ENCODE measurements at regions not wholly inside any gene's neighbourhood (a gene's known extent, or its start where the extent isn't known, plus 50 kb on each side); places are given as distances from the start of the nearest gene placed in this dataset.
A peak's percentile ranks its signal among the peaks of the same experiment; 100 is the strongest.

DNA sequence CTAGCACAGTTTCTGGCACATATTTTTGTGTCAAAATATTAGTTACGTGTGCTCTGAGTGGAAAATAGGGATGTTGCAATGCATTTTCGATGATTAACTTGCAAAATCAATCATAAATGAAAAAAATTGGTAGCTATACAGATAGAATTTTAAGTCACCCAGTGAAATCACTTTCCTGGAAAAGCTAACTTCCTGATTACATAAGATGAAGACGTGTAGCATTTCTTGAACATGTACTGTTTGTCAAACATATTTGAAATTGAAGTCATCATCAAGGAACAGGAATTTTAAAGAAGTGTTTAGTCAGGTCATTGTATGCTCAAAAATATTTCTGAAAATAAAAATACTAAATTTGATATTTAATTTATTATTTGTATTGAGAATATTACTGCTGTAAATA is 977.7 kb downstream of the PLOD2 start:
- no peak for TF ChIP-seq CTCF (conservative IDR thresholded peaks at IDR 0.05)

DNA sequence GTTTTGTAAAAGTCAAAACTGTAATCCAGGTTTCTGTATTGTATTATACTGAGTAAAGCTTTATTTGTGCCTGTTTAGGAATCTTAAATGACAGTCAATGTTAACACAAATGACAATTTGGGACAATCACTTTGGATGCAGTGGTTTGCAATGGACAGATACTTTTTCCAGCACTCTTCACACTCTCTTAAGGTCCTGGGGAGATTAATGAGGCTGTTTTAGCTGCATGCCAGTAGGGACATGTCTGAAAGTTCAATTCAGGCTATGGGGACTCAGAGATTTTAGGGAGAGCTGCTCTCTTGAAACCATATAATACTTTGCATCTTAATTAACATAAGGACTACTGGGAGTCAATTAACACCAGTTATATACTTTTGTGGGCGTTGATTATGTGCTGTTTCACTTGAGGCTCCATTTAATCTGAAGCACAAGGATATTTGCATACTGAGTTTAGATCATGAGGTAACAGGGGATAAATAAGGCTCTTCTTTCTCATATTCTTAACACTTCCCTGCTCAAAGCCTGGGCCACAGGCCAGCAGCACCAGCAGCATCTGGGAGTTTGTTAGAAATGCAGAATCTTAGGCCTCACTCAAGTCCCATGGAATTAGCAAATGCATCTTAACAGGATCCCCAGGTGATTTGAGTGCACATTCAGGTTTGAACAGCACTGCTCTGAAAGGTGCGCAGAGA is 972.8 kb downstream of the PLOD2 start:
- peaks cover 17% of the 10 kb centered on the region for H3K4me1 Mint-ChIP-seq
- Histone ChIP-seq H3K9me3 (ENCODE audit: control insufficient read depth, low read length) (peaks cover 9% of the 10 kb centered on the region), H3K4me3 (ENCODE audit: low read length) (no peak overlapping the region), H3K9ac (ENCODE audit: extremely low read depth, low read length, poor library complexity, severe bottlenecking) (no peak overlapping the region), H3K27me3 (ENCODE audit: control insufficient read depth, insufficient read depth, low read length, poor library complexity, severe bottlenecking) (no peaks in the 10 kb centered on the region), H3K36me3 (ENCODE audit: control insufficient read depth, insufficient read depth, low read length) (no peaks in the 10 kb centered on the region), H3K27ac (ENCODE audit: low read depth, low read length) (no peak overlapping the region), H3K4me1 (ENCODE audit: control insufficient read depth, insufficient read depth, low read length) (peaks cover 9% of the 10 kb centered on the region)
- no peak overlapping the region for H3K4me3 Mint-ChIP-seq
- H3K27ac Mint-ChIP-seq: no peak overlapping the region
- H3K9me3 Mint-ChIP-seq: no peaks in the 10 kb centered on the region
- peak; percentile 43 for DNase-seq
- H3K27me3 Mint-ChIP-seq (ENCODE audit: insufficient read depth): no peaks in the 10 kb centered on the region
- no peak for TF ChIP-seq CTCF (conservative IDR thresholded peaks at IDR 0.05)
- WGBS, 2 experiments (ENCODE audit: insufficient coverage in 1 of 2, insufficient read length in 1 of 2): 96% methylated on average over 2 of the region's 2 CpGs; no CpG with 5 or more reads in 1 of the 2 experiments
- no peaks in the 10 kb centered on the region for H3K36me3 Mint-ChIP-seq (ENCODE audit: low read depth)

More for the DNA sequence above, 977.7 kb downstream of the PLOD2 start:
- Histone ChIP-seq H3K4me1 (ENCODE audit: control insufficient read depth, insufficient read depth, low read length) (peaks cover 4% of the 10 kb centered on the region), H3K9ac (ENCODE audit: extremely low read depth, low read length, poor library complexity, severe bottlenecking) (no peak overlapping the region), H3K27me3 (ENCODE audit: control insufficient read depth, insufficient read depth, low read length, poor library complexity, severe bottlenecking) (no peaks in the 10 kb centered on the region), H3K9me3 (ENCODE audit: control insufficient read depth, low read length) (no peaks in the 10 kb centered on the region), H3K36me3 (ENCODE audit: control insufficient read depth, insufficient read depth, low read length) (no peaks in the 10 kb centered on the region), H3K4me3 (ENCODE audit: low read length) (no peak overlapping the region), H3K27ac (ENCODE audit: low read depth, low read length) (no peak overlapping the region)
- no peaks in the 10 kb centered on the region for H3K27me3 Mint-ChIP-seq (ENCODE audit: insufficient read depth)
- no peak overlapping the region for H3K4me3 Mint-ChIP-seq
- no peaks in the 10 kb centered on the region for H3K36me3 Mint-ChIP-seq (ENCODE audit: low read depth)
- DNase-seq: no peak
- no peak overlapping the region for H3K27ac Mint-ChIP-seq
- no peaks in the 10 kb centered on the region for H3K9me3 Mint-ChIP-seq
- WGBS, 2 experiments (ENCODE audit: insufficient coverage in 1 of 2, insufficient read length in 1 of 2): 93 to 100% methylated on average over 1 to 3 of the region's 3 CpGs
- H3K4me1 Mint-ChIP-seq: peaks cover 19% of the 10 kb centered on the region

DNA sequence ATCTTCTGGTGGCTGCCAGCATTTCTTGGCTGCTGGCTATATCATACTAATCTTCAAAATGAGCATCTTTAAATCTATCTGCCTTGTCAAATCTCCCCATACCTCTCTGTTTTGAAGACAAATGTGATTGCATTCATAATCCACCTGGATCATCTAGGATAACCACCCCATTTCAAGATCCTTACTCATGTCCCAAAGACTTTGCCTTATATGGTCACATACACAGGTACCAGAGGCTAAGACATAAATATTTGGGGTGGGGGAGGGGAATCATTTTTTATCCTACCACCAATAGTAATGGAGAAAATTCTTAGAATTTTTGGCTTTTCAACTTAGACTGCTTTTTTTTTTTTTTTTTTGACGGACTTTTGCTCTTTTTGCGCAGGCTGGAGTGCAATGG is 970.8 kb downstream of the PLOD2 start:
- Mint-ChIP-seq H3K4me3 (no peak overlapping the region), H3K9me3 (peaks cover 3% of the 10 kb centered on the region)

More for the DNA sequence above, 970.8 kb downstream of the PLOD2 start:
- peaks cover 17% of the 10 kb centered on the region for H3K4me1 Mint-ChIP-seq
- Histone ChIP-seq H3K9ac (ENCODE audit: extremely low read depth, low read length, poor library complexity, severe bottlenecking) (no peak overlapping the region), H3K27ac (ENCODE audit: low read depth, low read length) (no peak overlapping the region), H3K27me3 (ENCODE audit: control insufficient read depth, insufficient read depth, low read length, poor library complexity, severe bottlenecking) (no peaks in the 10 kb centered on the region), H3K4me1 (ENCODE audit: control insufficient read depth, insufficient read depth, low read length) (peaks cover 9% of the 10 kb centered on the region), H3K36me3 (ENCODE audit: control insufficient read depth, insufficient read depth, low read length) (no peaks in the 10 kb centered on the region), H3K4me3 (ENCODE audit: low read length) (peak overlapping the region; percentile 47), H3K9me3 (ENCODE audit: control insufficient read depth, low read length) (peaks cover 9% of the 10 kb centered on the region)
- 78% methylated on average over 2 of the region's 2 CpGs; no CpG with 5 or more reads in 1 of the 2 experiments for WGBS, 2 experiments (ENCODE audit: insufficient coverage in 1 of 2, insufficient read length in 1 of 2)
- DNase-seq: no peak
- no peak for TF ChIP-seq CTCF (conservative IDR thresholded peaks at IDR 0.05)
- peaks cover 3% of the 10 kb centered on the region for H3K36me3 Mint-ChIP-seq (ENCODE audit: low read depth)
- H3K27ac Mint-ChIP-seq: no peak overlapping the region
- no peaks in the 10 kb centered on the region for H3K27me3 Mint-ChIP-seq (ENCODE audit: insufficient read depth)
